Mesodermal cell (in vitro differentiated cells): ENCODE measurements at regions not wholly inside any gene's neighbourhood (a gene's known extent, or its start where the extent isn't known, plus 50 kb on each side); places are given as distances from the start of the nearest gene placed in this dataset.
"Not testable (repeated sequence)": the region's sequence is repeated elsewhere in the genome, so short reads cannot be mapped to it uniquely, and the experiment has no call there.

Experiments used
- H3K27ac ChIP-seq: 2 replicates; pipeline ENCODE4 v1.7.0; 2013; ENCODE audit warnings: mild to moderate bottlenecking, low read depth, low read length, moderate library complexity; ENCODE audit not compliant: severe bottlenecking
- H3K36me3 ChIP-seq: 2 replicates; pipeline ENCODE4 v1.7.1; 2013; ENCODE audit warnings: mild to moderate bottlenecking, low read length, moderate library complexity; ENCODE audit not compliant: control insufficient read depth, insufficient read depth
- H3K4me1 ChIP-seq: one replicate; pipeline ENCODE4 v1.7.1; 2013; ENCODE audit warnings: mild to moderate bottlenecking, low read length; ENCODE audit not compliant: insufficient read depth, control insufficient read depth, poor library complexity, severe bottlenecking
- H3K4me3 ChIP-seq: 2 replicates; pipeline ENCODE4 v1.7.0; 2013; ENCODE audit warnings: low read length, control low read depth, mild to moderate bottlenecking; ENCODE audit not compliant: insufficient read depth, poor library complexity, severe bottlenecking; ENCODE audit errors: extremely low read depth
- H3K9me3 ChIP-seq: 2 replicates; pipeline ENCODE4 v1.7.1; 2013; ENCODE audit warnings: mild to moderate bottlenecking, low read length, moderate library complexity; ENCODE audit not compliant: control insufficient read depth
- WGBS, 2 experiments: methylation state at CpG; one replicate each; pipeline ENCODE4 v1.1.5; 2013; ENCODE audit warnings: missing lambda C conversion rate in 2 of 2; ENCODE audit not compliant: insufficient coverage in 2 of 2; 5-methylcytosine and 5-hydroxymethylcytosine counted together

- H3K27ac ChIP-seq, H3K4me1 ChIP-seq, H3K9me3 ChIP-seq, H3K4me3 ChIP-seq, H3K36me3 ChIP-seq: not testable (repeated sequence)
- 100% methylated on average over 1 of the region's 2 CpGs; no CpG with 5 or more reads in 1 of the 2 experiments for WGBS, 2 experiments
Observed at GRCh38 chr5:52156809-52157208, 630.9 kb upstream of the ITGA1 start.

GRCh38 chr5:52165806-52166205 is 621.9 kb upstream of the ITGA1 start:
- H3K27ac ChIP-seq, H3K9me3 ChIP-seq, H3K4me1 ChIP-seq, H3K36me3 ChIP-seq, H3K4me3 ChIP-seq: not testable (repeated sequence)
- 94 to 96% methylated on average over 3 of the region's 3 CpGs for WGBS, 2 experiments

GRCh38 chr5:52173133-52173532 is 614.6 kb upstream of the ITGA1 start:
- Histone ChIP-seq H3K4me3 (no peak overlapping the region), H3K36me3 (no peaks in the 10 kb centered on the region), H3K9me3 (no peaks in the 10 kb centered on the region), H3K4me1 (no peaks in the 10 kb centered on the region), H3K27ac (no peak overlapping the region)
- no CpG with 5 or more reads among the region's 1 CpG for WGBS, 2 experiments

- Histone ChIP-seq H3K4me1 (no peaks in the 10 kb centered on the region), H3K36me3 (no peaks in the 10 kb centered on the region), H3K4me3 (no peak overlapping the region), H3K27ac (no peak overlapping the region), H3K9me3 (no peaks in the 10 kb centered on the region)
- WGBS, 2 experiments = 82 to 100% methylated on average over 1 of the region's 1 CpG
Observed at GRCh38 chr5:52177193-52177592, 610.5 kb upstream of the ITGA1 start.

GRCh38 chr5:52181403-52181802 is 606.3 kb upstream of the ITGA1 start:
- Histone ChIP-seq H3K27ac (no peak overlapping the region), H3K36me3 (no peaks in the 10 kb centered on the region), H3K4me1 (no peaks in the 10 kb centered on the region), H3K4me3 (no peak overlapping the region), H3K9me3 (no peaks in the 10 kb centered on the region)
- no CpG with 5 or more reads among the region's 2 CpGs for WGBS, 2 experiments

- Histone ChIP-seq H3K4me3 (no peak overlapping the region), H3K9me3 (no peaks in the 10 kb centered on the region), H3K27ac (no peak overlapping the region), H3K36me3 (no peaks in the 10 kb centered on the region), H3K4me1 (no peaks in the 10 kb centered on the region)
Observed at GRCh38 chr5:52190737-52191136, 597.0 kb upstream of the ITGA1 start.

- Histone ChIP-seq H3K36me3 (no peaks in the 10 kb centered on the region), H3K9me3 (no peaks in the 10 kb centered on the region), H3K4me1 (no peaks in the 10 kb centered on the region), H3K27ac (no peak overlapping the region), H3K4me3 (no peak overlapping the region)
- WGBS, 2 experiments = 95% methylated on average over 2 of the region's 9 CpGs; no CpG with 5 or more reads in 1 of the 2 experiments
Observed at GRCh38 chr5:52199833-52200232, 587.9 kb upstream of the ITGA1 start.

- H3K27ac ChIP-seq = no peak overlapping the region
- no peak overlapping the region for H3K4me3 ChIP-seq
- no peaks in the 10 kb centered on the region for H3K9me3 ChIP-seq
- WGBS, 2 experiments = 95 to 100% methylated on average over 4 to 9 of the region's 14 CpGs
- no peaks in the 10 kb centered on the region for H3K36me3 ChIP-seq
- H3K4me1 ChIP-seq = no peaks in the 10 kb centered on the region
Observed at GRCh38 chr5:52202256-52202655, 585.5 kb upstream of the ITGA1 start.

GRCh38 chr5:52204310-52204709 is 583.4 kb upstream of the ITGA1 start:
- 83 to 90% methylated on average over 2 of the region's 3 CpGs for WGBS, 2 experiments

More at GRCh38 chr5:52204310-52204709, 583.4 kb upstream of the ITGA1 start:
- H3K4me3 ChIP-seq = no peak overlapping the region
- H3K27ac ChIP-seq = no peak overlapping the region
- H3K4me1 ChIP-seq = no peaks in the 10 kb centered on the region
- no peaks in the 10 kb centered on the region for H3K9me3 ChIP-seq
- H3K36me3 ChIP-seq = no peaks in the 10 kb centered on the region
